Posterior cingulate gyrus (tissue), 11 donors: ENCODE measurements at regions not wholly inside any gene's neighbourhood (a gene's known extent, or its start where the extent isn't known, plus 50 kb on each side); places are given as distances from the start of the nearest gene placed in this dataset.
"Not testable (repeated sequence)": the region's sequence is repeated elsewhere in the genome, so short reads cannot be mapped to it uniquely, and the experiment has no call there.

ENCODE experiments used
- DNase-seq, 10 donors: peaks; one replicate each; pipeline versions ENCODE4 v3.0.0 to v3.0.0-alpha.2; 2020 to 2021; ENCODE audit warnings: mixed read lengths in 3 of 10
- intact Hi-C: fragments of 100-400 bp; cut with DNase I; formaldehyde crosslinking; loops from one replicate; pipeline ENCODE4 v1.15.1; 2023

GRCh38 chr2:167758292-167758691, 489.1 kb downstream of the STK39 start:
- DNase-seq = no peak
- intact Hi-C loops = no loop called here

GRCh38 chr2:167756446-167756845, 490.9 kb downstream of the STK39 start:
- intact Hi-C loops = no loop called here
- DNase-seq = no peak

GRCh38 chr2:167753142-167753541, 494.3 kb downstream of the STK39 start:
- peak in 1 of 10 donors; percentile 73 for DNase-seq
- intact Hi-C loops = no loop called here

- no peak for DNase-seq
- intact Hi-C loops = no loop called here
Measured at GRCh38 chr2:167752734-167753133, 494.7 kb downstream of the STK39 start.

GRCh38 chr2:167750675-167751074, 496.7 kb downstream of the STK39 start:
- intact Hi-C loops = no loop called here
- no peak for DNase-seq

GRCh38 chr2:167749660-167750059, 497.7 kb downstream of the STK39 start:
- no peak for DNase-seq

GRCh38 chr2:167749016-167749415, 498.4 kb downstream of the STK39 start:
- no peak for DNase-seq
- intact Hi-C loops = no loop called here

More at GRCh38 chr2:167749660-167750059, 497.7 kb downstream of the STK39 start:
- intact Hi-C loops = no loop called here

GRCh38 chr2:167748536-167748935, 498.9 kb downstream of the STK39 start:
- DNase-seq = no peak
- intact Hi-C loops = no loop called here

GRCh38 chr2:167745667-167746066, 501.7 kb downstream of the STK39 start:
- intact Hi-C loops = no loop called here
- DNase-seq = no peak

GRCh38 chr2:167739921-167740320, 507.5 kb downstream of the STK39 start:
- intact Hi-C loops = not testable (repeated sequence)

GRCh38 chr2:167733747-167734146, 513.6 kb downstream of the STK39 start:
- intact Hi-C loops = no loop called here
- no peak for DNase-seq

More at GRCh38 chr2:167739921-167740320, 507.5 kb downstream of the STK39 start:
- not testable (repeated sequence) for DNase-seq

- no peak for DNase-seq
- intact Hi-C loops = no loop called here
Measured at GRCh38 chr2:167732326-167732725, 515.1 kb downstream of the STK39 start.

- peak in 2 of 10 donors; percentile 11 to 65 for DNase-seq
- intact Hi-C loops = loop anchor here (10.0 kb wide), 1 partner anchor 55 kb away; no protein-coding TSS in a partner anchor
Measured at GRCh38 chr2:167729911-167730310, 517.5 kb downstream of the STK39 start.

GRCh38 chr2:167726788-167727187, 520.6 kb downstream of the STK39 start:
- no peak for DNase-seq
- intact Hi-C loops = loop anchor here (10.0 kb wide), 1 partner anchor 58 kb away; no protein-coding TSS in a partner anchor

GRCh38 chr2:167721593-167721992, 525.8 kb downstream of the STK39 start:
- intact Hi-C loops = loop anchor here (10.0 kb wide), 1 partner anchor 63 kb away; no protein-coding TSS in a partner anchor

GRCh38 chr2:167719410-167719809, 528.0 kb downstream of the STK39 start:
- DNase-seq = no peak
- intact Hi-C loops = no loop called here

More at GRCh38 chr2:167721593-167721992, 525.8 kb downstream of the STK39 start:
- peak in 2 of 10 donors; percentile 14 to 67 for DNase-seq

GRCh38 chr2:167718560-167718959, 528.8 kb downstream of the STK39 start:
- DNase-seq = no peak

GRCh38 chr2:167715932-167716331, 531.5 kb downstream of the STK39 start:
- intact Hi-C loops = no loop called here
- DNase-seq = peak in 4 of 10 donors; percentile 16 to 88 (median 70)

More at GRCh38 chr2:167718560-167718959, 528.8 kb downstream of the STK39 start:
- intact Hi-C loops = no loop called here

GRCh38 chr2:167715498-167715897, 531.9 kb downstream of the STK39 start:
- DNase-seq = peak in 3 of 10 donors; percentile 13 to 73 (median 59)
- intact Hi-C loops = not testable (repeated sequence)

- intact Hi-C loops = no loop called here
Measured at GRCh38 chr2:167712275-167712674, 535.1 kb downstream of the STK39 start.

GRCh38 chr2:167708998-167709397, 538.4 kb downstream of the STK39 start:
- intact Hi-C loops = no loop called here
- DNase-seq = no peak

More at GRCh38 chr2:167712275-167712674, 535.1 kb downstream of the STK39 start:
- no peak for DNase-seq

GRCh38 chr2:167706800-167707199, 540.6 kb downstream of the STK39 start:
- intact Hi-C loops = no loop called here
- DNase-seq = no peak

GRCh38 chr2:167703441-167703840, 544.0 kb downstream of the STK39 start:
- no peak for DNase-seq
- intact Hi-C loops = no loop called here
